Activated naive CD8-positive, alpha-beta T cell treated with anti-CD3 and anti-CD28 coated beads for 36 hours (primary cell): ENCODE measurements at regions not wholly inside any gene's neighbourhood (a gene's known extent, or its start where the extent isn't known, plus 50 kb on each side); places are given as distances from the start of the nearest gene placed in this dataset.
"Not testable (repeated sequence)": the region's sequence is repeated elsewhere in the genome, so short reads cannot be mapped to it uniquely, and the experiment has no call there.

Source experiments
- DNase-seq: peaks from one replicate; pipeline ENCODE4 v3.0.0; 2021
- H3K27ac Mint-ChIP-seq: one replicate; pipeline ENCODE4 v1.8.0; 2022; ENCODE audit warnings: mild to moderate bottlenecking, moderate library complexity, mixed read lengths
- H3K27me3 Mint-ChIP-seq: one replicate; pipeline ENCODE4 v1.8.0; 2022; ENCODE audit warnings: mild to moderate bottlenecking, mixed read lengths
- H3K36me3 Mint-ChIP-seq: one replicate; pipeline ENCODE4 v1.8.0; 2021; ENCODE audit warnings: mild to moderate bottlenecking, mixed read lengths
- H3K4me1 Mint-ChIP-seq: one replicate; pipeline ENCODE4 v1.8.0; 2021; ENCODE audit warnings: mixed read lengths
- H3K4me3 Mint-ChIP-seq: one replicate; pipeline ENCODE4 v1.8.0; 2022; ENCODE audit warnings: mild to moderate bottlenecking, moderate library complexity, mixed read lengths
- H3K9me3 Mint-ChIP-seq: one replicate; pipeline ENCODE4 v1.8.0; 2022; ENCODE audit warnings: mixed read lengths

DNA sequence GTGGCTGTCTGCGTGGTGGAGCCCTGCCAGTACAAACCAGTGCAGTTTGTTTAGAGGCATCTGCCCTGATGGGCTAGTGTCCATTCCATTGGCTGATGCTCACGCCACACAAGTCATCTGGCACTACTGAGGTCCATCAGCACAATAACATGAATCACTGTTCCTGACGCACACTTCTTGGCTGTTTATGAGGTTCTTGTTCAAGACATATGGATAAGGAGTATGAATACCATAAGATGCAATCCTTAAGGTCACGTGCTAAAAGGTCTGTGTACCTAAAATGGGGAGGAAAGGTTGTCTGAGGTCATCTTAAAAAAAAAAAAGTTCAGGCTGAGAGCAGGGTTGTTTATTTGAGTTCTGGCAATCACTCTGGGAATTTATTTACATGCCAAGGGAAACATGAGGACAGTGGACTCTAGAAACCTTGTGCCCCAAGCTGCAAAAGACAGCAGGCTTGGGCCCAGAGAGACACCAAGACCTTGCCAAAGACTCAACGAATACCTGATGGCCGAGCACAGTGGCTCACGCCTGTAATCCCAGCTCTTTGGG, 54.1 kb upstream of the SHLD1 start:
- H3K27me3 Mint-ChIP-seq, result no peaks in the 10 kb centered on the region

DNA sequence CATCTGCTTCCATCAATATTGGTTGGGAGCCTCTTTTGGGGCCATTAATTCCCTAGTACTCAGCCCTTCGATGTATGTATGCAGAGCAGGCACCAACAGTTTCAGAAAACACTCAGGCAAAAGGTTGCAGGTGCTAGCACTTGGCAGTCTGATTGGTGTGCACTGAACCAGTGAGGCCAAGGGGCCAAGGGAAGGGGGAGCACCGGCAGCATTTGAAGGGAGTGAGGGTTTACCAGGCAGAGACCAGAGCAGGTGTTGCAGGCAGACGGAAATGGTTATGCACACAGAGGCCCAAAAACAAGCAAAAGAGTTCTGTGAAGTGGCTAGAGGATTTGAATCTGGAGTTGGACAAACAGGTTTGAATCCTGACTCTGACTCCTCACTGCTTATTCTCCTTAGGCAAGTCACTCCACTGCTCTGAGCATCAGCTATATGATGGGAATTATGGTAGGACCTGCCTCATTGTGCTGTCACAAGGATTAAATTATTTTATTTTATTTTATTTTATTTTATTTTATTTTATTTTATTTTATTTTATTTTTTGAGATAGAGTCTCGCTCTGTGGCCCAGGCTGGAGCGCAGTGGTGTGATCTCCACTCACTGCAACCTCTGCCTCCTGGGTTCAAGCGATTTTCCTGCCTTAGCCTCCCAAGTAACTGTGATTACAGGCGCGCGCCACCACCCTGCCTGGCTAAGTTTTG, 58.1 kb upstream of the SHLD1 start:
- no peak for DNase-seq
- no peak overlapping the region for H3K4me3 Mint-ChIP-seq
- no peak overlapping the region for H3K27ac Mint-ChIP-seq
- no peaks in the 10 kb centered on the region for H3K27me3 Mint-ChIP-seq
- no peaks in the 10 kb centered on the region for H3K4me1 Mint-ChIP-seq
- H3K9me3 Mint-ChIP-seq, result no peaks in the 10 kb centered on the region
- peaks cover 2% of the 10 kb centered on the region for H3K36me3 Mint-ChIP-seq

More for the DNA sequence above, 54.1 kb upstream of the SHLD1 start:
- Mint-ChIP-seq H3K4me3 (no peak overlapping the region), H3K36me3 (peaks cover 2% of the 10 kb centered on the region), H3K27ac (no peak overlapping the region), H3K4me1 (no peaks in the 10 kb centered on the region), H3K9me3 (peaks cover 2% of the 10 kb centered on the region)
- no peak for DNase-seq

DNA sequence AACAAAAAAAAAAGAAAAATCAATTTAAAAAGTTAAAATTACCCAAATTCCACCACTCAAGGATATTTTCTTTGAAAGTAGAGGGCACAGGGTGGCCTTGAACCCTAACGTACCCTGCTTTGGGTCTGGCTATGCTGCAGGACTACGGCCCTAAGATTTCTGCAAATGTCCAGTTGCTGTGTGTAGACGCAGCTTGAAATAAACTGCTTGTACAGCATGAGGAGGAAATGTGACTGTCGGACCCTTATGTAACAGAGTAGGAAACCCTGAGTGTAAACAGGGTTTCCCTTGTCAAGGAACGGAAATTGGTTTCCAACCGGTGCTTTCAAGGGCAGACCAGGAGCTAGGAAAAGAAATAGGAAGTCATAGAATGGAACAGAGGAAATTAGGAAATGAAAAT, 60.7 kb upstream of the SHLD1 start:
- no peaks in the 10 kb centered on the region for H3K9me3 Mint-ChIP-seq
- no peaks in the 10 kb centered on the region for H3K4me1 Mint-ChIP-seq
- no peak overlapping the region for H3K4me3 Mint-ChIP-seq
- H3K36me3 Mint-ChIP-seq, result no peaks in the 10 kb centered on the region
- H3K27ac Mint-ChIP-seq, result no peak overlapping the region
- no peak for DNase-seq
- H3K27me3 Mint-ChIP-seq, result no peaks in the 10 kb centered on the region

DNA sequence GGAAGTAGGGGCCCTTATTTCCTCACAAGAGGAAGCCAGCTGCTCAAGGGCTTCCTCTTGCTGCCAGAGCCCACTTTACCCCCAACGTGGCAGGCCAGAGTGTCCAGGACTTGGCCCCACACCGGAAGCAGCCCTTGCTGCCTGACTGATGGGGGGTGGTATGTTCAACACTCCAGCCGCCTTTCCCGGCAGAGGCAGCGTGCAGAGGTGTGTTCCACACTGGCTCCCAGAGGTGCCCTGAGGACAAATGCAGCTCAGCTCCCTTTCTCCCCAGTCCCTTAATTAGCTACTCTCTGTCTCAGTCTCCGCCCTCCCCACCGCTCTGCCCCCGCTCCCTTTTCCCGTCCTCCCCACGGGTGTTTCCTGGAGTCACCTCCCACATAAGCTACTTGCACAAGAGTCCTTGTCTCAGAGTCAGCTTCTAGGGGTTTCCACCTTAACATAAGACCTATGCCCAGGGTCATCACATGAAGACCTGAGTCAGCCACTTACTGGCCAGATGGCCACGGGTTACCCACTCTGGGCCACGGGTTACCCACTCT, 61.7 kb upstream of the SHLD1 start:
- Mint-ChIP-seq H3K36me3 (no peaks in the 10 kb centered on the region), H3K4me1 (no peaks in the 10 kb centered on the region), H3K27ac (no peak overlapping the region), H3K27me3 (no peaks in the 10 kb centered on the region), H3K4me3 (no peak overlapping the region), H3K9me3 (no peaks in the 10 kb centered on the region)
- DNase-seq, result no peak

DNA sequence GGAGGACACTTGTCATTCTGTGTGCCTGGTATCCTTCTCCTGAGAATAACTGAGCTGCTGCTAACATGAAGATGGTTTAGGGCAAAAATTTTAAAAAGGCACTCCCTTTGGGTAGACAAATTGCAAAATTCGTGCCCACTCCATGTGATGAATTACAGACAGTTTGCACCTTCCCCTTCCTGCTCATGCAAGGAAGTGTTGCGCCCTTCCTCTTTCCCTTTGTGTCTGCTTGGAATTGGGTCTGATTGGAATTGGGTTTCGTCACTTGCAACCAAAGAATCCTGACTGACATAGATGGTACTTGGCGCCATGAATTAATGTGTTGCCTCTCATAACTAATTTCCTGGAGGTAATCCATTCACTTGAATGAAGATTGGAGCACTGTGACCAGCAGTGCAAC, 62.3 kb upstream of the SHLD1 start:
- no peak overlapping the region for H3K27ac Mint-ChIP-seq
- no peaks in the 10 kb centered on the region for H3K36me3 Mint-ChIP-seq
- H3K9me3 Mint-ChIP-seq, result no peaks in the 10 kb centered on the region
- H3K27me3 Mint-ChIP-seq, result no peaks in the 10 kb centered on the region
- H3K4me3 Mint-ChIP-seq, result no peak overlapping the region
- H3K4me1 Mint-ChIP-seq, result no peaks in the 10 kb centered on the region
- DNase-seq, result no peak

DNA sequence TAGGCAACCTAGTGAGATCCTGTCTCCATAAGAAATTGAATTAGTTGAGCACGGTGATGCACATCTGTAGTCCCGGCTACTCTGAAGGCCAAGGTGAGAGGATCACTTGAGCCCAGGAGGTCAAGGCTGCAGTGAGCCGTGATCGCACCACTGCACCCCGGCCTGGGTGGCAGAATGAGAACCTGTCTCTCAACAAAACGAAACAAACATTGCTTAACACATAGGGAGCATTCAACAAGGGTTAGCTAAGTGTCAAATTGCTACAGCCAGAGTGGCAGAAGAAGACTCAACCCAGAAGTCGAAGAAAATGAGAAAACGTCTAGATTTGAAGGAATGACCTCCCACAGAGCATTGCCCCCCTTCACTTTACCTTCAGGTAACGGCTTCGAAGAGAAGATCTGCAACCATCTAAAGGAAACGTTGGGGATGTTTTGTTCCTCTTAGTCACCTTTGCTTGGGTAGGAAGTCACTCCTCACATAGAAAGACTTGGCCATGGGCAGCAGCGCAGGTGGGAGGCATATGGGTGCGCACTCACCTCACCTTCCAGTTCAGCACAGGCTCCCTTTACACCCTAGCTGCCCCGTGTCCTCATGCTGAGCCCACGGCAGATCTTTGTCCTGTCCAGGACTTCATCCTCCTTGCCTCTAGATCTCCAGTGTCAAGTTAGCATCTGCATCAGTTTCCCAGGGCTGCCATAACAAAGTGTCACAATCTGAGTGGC, 63.7 kb upstream of the SHLD1 start:
- no peak for DNase-seq
- Mint-ChIP-seq H3K9me3 (no peaks in the 10 kb centered on the region), H3K36me3 (no peaks in the 10 kb centered on the region), H3K4me1 (no peaks in the 10 kb centered on the region), H3K27ac (no peak overlapping the region), H3K27me3 (no peaks in the 10 kb centered on the region), H3K4me3 (no peak overlapping the region)

DNA sequence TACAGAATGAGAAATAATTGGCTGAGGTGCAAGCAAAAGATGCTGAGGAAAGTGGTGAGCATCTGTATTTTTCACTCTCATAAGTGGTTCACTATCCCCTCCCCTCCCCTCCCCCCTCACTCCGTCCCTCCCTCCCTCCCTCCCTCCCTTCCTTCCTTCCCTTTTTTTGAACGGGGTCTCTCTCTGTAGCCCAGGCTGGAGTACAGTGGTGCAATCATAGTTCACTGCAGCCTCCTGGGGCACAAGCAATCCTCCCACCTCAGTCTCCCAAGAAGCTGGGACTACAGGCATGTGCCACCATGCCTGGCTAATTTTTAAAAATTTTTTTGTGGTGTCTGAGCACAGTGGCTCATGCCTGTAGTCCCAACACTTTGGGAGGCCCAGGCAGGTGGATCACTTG, 67.6 kb upstream of the SHLD1 start:
- not testable (repeated sequence) for H3K27ac Mint-ChIP-seq, H3K36me3 Mint-ChIP-seq, H3K27me3 Mint-ChIP-seq, H3K4me1 Mint-ChIP-seq, DNase-seq, H3K4me3 Mint-ChIP-seq, H3K9me3 Mint-ChIP-seq

DNA sequence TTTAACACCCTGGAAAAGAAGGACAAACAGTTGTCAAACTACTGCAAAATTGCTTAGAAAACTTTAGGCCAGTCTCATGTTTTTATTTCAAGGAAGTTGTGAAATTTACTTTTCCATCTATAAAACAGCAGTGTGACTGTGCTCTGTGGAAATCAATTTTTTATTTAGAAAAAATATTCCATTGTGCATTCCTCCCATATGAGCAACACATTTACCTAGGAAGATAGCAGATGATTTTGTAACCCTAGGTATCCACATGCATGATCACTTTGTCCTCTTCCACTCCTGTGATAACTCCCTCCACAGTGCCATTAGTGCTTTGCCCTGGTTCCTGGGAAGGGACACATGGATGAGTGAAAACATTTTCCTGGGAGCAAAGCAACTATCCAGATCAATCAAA, 69.4 kb upstream of the GPCPD1 start:
- H3K27me3 Mint-ChIP-seq, result no peaks in the 10 kb centered on the region
- H3K36me3 Mint-ChIP-seq, result no peaks in the 10 kb centered on the region
- H3K27ac Mint-ChIP-seq, result no peak overlapping the region
- no peaks in the 10 kb centered on the region for H3K9me3 Mint-ChIP-seq
- H3K4me1 Mint-ChIP-seq, result peaks cover 3% of the 10 kb centered on the region
- H3K4me3 Mint-ChIP-seq, result no peak overlapping the region
- no peak for DNase-seq

DNA sequence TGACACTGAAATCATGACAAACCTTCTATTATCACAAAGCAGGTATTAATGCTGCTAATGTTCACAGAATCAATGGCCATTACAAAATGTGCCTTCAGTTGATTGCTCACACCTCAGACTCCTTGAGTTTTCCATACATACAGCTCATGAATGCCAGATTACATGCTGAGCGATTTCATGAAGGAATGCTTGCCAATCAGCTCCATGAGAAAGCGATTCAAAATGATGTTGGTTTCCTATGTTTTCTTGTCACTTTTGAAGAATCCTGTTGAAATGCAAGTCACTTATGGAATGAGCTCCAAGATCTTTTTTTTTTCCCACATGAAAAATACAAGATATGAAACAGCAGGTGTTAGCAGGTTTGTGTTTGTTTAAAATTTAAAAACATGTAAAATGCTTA, 68.0 kb upstream of the GPCPD1 start:
- Mint-ChIP-seq H3K9me3 (no peaks in the 10 kb centered on the region), H3K4me1 (peaks cover 10% of the 10 kb centered on the region)

DNA sequence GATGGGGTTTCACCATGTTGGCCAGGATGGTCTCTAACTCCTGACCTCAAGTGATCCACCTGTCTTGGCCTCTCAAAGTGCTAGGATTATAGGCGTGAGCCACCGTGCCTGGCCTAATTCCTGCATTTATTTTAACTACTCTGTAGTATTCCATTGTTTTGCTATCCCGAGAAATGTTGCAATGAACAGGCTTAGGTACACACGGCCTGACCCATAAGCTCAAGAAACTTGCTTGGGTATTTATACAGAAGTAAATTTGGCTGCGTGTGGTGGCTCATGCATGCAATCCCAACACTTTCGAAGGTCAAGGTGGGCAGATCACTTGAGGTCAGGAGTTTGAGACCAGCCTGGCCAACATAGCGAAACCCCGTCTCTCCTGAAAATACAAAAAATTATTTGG, 67.1 kb upstream of the GPCPD1 start:
- not testable (repeated sequence) for H3K27ac Mint-ChIP-seq, H3K27me3 Mint-ChIP-seq, DNase-seq, H3K9me3 Mint-ChIP-seq, H3K4me3 Mint-ChIP-seq, H3K36me3 Mint-ChIP-seq
- peaks cover 10% of the 10 kb centered on the region for H3K4me1 Mint-ChIP-seq

More for the DNA sequence above, 68.0 kb upstream of the GPCPD1 start:
- no peaks in the 10 kb centered on the region for H3K27me3 Mint-ChIP-seq
- H3K27ac Mint-ChIP-seq, result no peak overlapping the region
- DNase-seq, result no peak
- H3K4me3 Mint-ChIP-seq, result no peak overlapping the region
- no peaks in the 10 kb centered on the region for H3K36me3 Mint-ChIP-seq

DNA sequence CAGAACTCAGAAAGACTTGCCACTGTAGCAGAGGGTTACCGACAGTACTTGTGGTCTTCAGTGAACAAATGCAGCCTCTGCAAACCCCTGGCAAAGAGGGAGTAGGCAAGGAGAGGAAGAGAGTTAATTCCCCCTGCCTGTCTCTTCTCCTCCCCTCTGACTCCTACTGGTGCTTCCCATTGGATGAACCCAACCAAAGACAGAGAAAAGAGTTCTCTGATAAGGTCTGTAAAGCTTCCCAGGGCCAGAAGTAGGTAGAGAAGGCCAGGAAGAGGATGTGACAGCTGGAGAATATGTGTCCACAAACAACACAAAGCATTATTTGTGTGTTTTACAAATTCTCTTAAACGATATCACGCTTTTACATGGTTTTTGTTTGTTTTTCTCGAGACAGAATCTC, 66.6 kb upstream of the GPCPD1 start:
- no peak for DNase-seq
- peaks cover 10% of the 10 kb centered on the region for H3K4me1 Mint-ChIP-seq
- H3K27ac Mint-ChIP-seq, result no peak overlapping the region
- no peaks in the 10 kb centered on the region for H3K27me3 Mint-ChIP-seq
- H3K9me3 Mint-ChIP-seq, result no peaks in the 10 kb centered on the region
- H3K36me3 Mint-ChIP-seq, result no peaks in the 10 kb centered on the region
- H3K4me3 Mint-ChIP-seq, result no peak overlapping the region

DNA sequence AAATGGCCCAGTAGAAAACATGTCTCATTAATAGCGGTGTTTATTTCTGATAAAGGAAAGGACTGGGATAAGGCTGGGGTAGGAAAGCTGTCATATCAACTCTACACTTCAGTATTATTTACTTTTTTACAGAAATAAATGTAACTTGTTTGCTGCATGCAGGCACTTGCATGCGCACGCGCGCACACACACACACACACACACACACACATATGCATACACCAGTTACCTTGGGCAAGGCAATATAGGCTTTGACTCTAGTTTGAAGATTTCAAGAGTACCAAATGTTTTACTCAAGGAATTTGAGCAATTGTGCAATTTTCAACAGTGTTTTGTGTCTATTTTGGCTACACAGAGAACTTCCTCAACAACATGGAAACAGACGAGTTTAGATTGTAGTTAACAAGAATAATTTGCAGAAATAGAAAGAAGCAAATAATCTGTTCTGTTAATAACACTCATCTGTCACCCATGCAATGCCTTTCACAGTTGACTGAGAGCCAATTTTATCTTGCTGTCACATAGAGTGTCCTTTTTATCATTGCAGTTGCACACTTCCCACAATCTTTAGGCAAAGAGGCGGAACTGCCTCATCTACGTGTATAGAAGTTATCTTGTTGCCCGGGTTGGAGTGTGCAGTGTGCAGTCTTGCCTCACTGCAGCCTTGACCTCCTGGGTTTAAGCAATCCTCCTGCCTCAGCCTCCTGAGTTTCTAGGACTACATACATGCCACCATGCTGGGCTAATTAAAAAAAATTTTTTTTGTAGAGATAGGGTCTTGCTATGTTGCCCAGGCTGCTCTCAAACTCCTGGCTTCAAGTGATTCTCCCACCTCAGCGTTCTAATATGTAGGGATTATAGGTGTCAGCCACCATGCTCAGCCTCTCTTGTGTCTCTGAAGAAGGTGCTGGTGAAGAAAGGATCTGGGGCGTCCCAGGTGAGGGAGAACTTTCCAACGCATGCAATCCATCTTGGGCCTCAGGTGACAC, 64.6 kb upstream of the GPCPD1 start:
- Mint-ChIP-seq H3K9me3 (no peaks in the 10 kb centered on the region), H3K27me3 (no peaks in the 10 kb centered on the region), H3K36me3 (no peaks in the 10 kb centered on the region), H3K27ac (no peak overlapping the region), H3K4me1 (peaks cover 10% of the 10 kb centered on the region), H3K4me3 (no peak overlapping the region)
- no peak for DNase-seq

DNA sequence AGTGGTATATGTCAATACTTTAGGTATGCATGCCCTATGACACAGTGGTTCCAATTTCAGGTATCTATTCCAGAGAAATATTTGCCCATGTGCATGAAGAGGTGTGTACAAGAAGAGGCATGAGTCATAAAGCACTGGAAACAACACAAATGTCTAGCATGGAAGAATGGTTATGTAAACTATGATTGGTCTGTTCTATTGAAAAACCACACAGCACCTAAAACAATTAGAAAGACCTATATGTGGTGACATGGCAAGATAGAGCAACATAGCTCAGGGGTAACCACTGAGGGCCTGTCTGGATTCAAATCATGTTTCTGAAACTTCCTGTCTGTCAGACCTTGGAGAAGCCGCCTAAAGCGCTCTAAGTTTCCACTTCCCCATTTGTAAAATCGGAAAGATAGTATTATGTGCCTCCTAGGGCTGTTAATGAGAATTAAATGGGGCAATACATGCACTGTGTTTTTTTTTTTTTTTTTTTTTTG, 63.4 kb upstream of the GPCPD1 start:
- DNase-seq, result peak; percentile 8

DNA sequence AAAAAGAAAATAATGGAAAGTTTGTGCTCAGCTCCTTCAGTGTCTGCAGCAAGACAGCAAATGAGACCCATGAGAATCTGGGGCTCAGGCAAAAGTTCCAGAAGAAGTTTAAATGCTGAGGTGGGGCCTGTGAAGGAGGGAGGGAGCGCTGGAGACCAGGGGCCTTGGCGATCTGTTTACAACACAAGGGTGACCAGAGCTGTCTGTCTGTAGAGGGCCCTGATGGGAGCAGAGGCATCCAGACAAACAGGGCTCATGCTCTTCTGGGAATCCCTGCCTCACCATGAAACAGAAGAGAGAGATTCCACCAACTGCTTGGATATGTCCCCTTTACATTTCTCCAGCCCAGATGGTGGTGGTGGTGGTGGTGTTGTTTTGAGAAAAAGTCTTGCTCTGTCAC, 60.1 kb upstream of the GPCPD1 start:
- Mint-ChIP-seq H3K4me3 (no peak overlapping the region), H3K9me3 (no peaks in the 10 kb centered on the region), H3K27ac (no peak overlapping the region), H3K4me1 (peaks cover 10% of the 10 kb centered on the region), H3K27me3 (no peaks in the 10 kb centered on the region), H3K36me3 (no peaks in the 10 kb centered on the region)
- no peak for DNase-seq

More for the DNA sequence above, 63.4 kb upstream of the GPCPD1 start:
- Mint-ChIP-seq H3K4me3 (no peak overlapping the region), H3K4me1 (peaks cover 10% of the 10 kb centered on the region), H3K36me3 (no peaks in the 10 kb centered on the region), H3K9me3 (no peaks in the 10 kb centered on the region), H3K27ac (peak overlapping the region; percentile 51), H3K27me3 (no peaks in the 10 kb centered on the region)
